ENCODE measurements at regions not wholly inside any gene's neighbourhood (a gene's known extent, or its start where the extent isn't known, plus 50 kb on each side); places are given as distances from the start of the nearest gene placed in this dataset.
A peak's percentile ranks its signal among the peaks of the same experiment; 100 is the strongest.
"Not testable (repeated sequence)": the region's sequence is repeated elsewhere in the genome, so short reads cannot be mapped to it uniquely, and the experiment has no call there.

GRCh38 chr21:20031807-20032206, 966.4 kb upstream of the NCAM2 start:
- no peak for TF ChIP-seq CTCF (IDR thresholded peaks at IDR 0.05)
- ATAC-seq (no peak), DNase-seq (no peak)
- Histone ChIP-seq H3K9me3 (peaks cover 0 to 2% of the 10 kb centered on the region in 2 donors), H3K4me3 (no peak overlapping the region), H3K4me1 (no peaks in the 10 kb centered on the region), H3K27me3 (no peaks in the 10 kb centered on the region), H3K27ac (no peak overlapping the region), H3K36me3 (no peaks in the 10 kb centered on the region)
- intact Hi-C loops (cut with DNase I): no loop called here

GRCh38 chr21:20040768-20041167, 957.4 kb upstream of the NCAM2 start:
- no peak for TF ChIP-seq CTCF (IDR thresholded peaks at IDR 0.05)
- Histone ChIP-seq H3K27ac (no peak overlapping the region), H3K4me3 (no peak overlapping the region), H3K9me3 (peaks cover 0 to 5% of the 10 kb centered on the region in 2 donors), H3K4me1 (no peaks in the 10 kb centered on the region), H3K36me3 (no peaks in the 10 kb centered on the region), H3K27me3 (no peaks in the 10 kb centered on the region)
- no peak for ATAC-seq
- intact Hi-C loops (cut with DNase I): no loop called here
- DNase-seq: peak in 1 of 4 donors; percentile 3

- H3K27ac ChIP-seq: no peak overlapping the region
- no peak for TF ChIP-seq CTCF (IDR thresholded peaks at IDR 0.05)
- H3K27me3 ChIP-seq: no peaks in the 10 kb centered on the region
- ATAC-seq (no peak), DNase-seq (no peak)
- H3K4me1 ChIP-seq: no peaks in the 10 kb centered on the region
- no peak overlapping the region for H3K4me3 ChIP-seq
- intact Hi-C loops (cut with DNase I): no loop called here
- H3K9me3 ChIP-seq: peaks cover 0 to 12% of the 10 kb centered on the region in 2 donors
- no peaks in the 10 kb centered on the region for H3K36me3 ChIP-seq
These were observed 953.0 kb upstream of the NCAM2 start for GRCh38 chr21:20045197-20045596.

- H3K4me1 ChIP-seq; H3K4me3 ChIP-seq; intact Hi-C loops (cut with DNase I); ATAC-seq; H3K27ac ChIP-seq; H3K27me3 ChIP-seq; DNase-seq; H3K36me3 ChIP-seq: not testable (repeated sequence)
- peaks cover 0 to 12% of the 10 kb centered on the region in 2 donors for H3K9me3 ChIP-seq
These were observed 949.9 kb upstream of the NCAM2 start for GRCh38 chr21:20048130-20048837.

GRCh38 chr21:20083336-20083735, 914.9 kb upstream of the NCAM2 start:
- intact Hi-C loops (cut with DNase I): no loop called here
- Histone ChIP-seq H3K27me3 (no peaks in the 10 kb centered on the region), H3K36me3 (no peaks in the 10 kb centered on the region), H3K27ac (no peak overlapping the region), H3K9me3 (peaks cover 0 to 7% of the 10 kb centered on the region in 2 donors), H3K4me3 (no peak overlapping the region), H3K4me1 (no peaks in the 10 kb centered on the region)
- no peak for ATAC-seq
- no peak for TF ChIP-seq CTCF (IDR thresholded peaks at IDR 0.05)
- no peak for DNase-seq

GRCh38 chr21:20083925-20084324, 914.3 kb upstream of the NCAM2 start:
- ATAC-seq: no peak
- DNase-seq: no peak
- Histone ChIP-seq H3K4me1 (no peaks in the 10 kb centered on the region), H3K9me3 (peaks cover 0 to under 1% of the 10 kb centered on the region in 2 donors), H3K4me3 (no peak overlapping the region), H3K36me3 (no peaks in the 10 kb centered on the region), H3K27ac (no peak overlapping the region), H3K27me3 (no peaks in the 10 kb centered on the region)
- intact Hi-C loops (cut with DNase I): no loop called here
- TF ChIP-seq CTCF (IDR thresholded peaks at IDR 0.05): no peak

Measured in left lung (tissue), 4 donors.